HG02884 (cell line): ENCODE measurements at regions not wholly inside any gene's neighbourhood (a gene's known extent, or its start where the extent isn't known, plus 50 kb on each side); places are given as distances from the start of the nearest gene placed in this dataset.

Source experiments
- ATAC-seq: cut with Tn5 transposase; IDR thresholded peaks from one replicate; pipeline ENCODE4 v1.9.1; 2021; ENCODE audit warnings: mild to moderate bottlenecking, moderate library complexity; ENCODE audit not compliant: unreplicated experiment

- no peak for ATAC-seq
Measured at GRCh38 chr6:81822568-81822967, 70.1 kb upstream of the TENT5A start.

- no peak for ATAC-seq
Measured at GRCh38 chr6:81821449-81821848, 69.0 kb upstream of the TENT5A start.

- ATAC-seq = no peak
Measured at GRCh38 chr6:81820980-81821379, 68.5 kb upstream of the TENT5A start.

GRCh38 chr6:81820422-81820821, 67.9 kb upstream of the TENT5A start:
- no peak for ATAC-seq

- no peak for ATAC-seq
Measured at GRCh38 chr6:81819767-81820166, 67.3 kb upstream of the TENT5A start.

GRCh38 chr6:81818901-81819361, 66.5 kb upstream of the TENT5A start:
- no peak for ATAC-seq

- no peak for ATAC-seq
Measured at GRCh38 chr6:81816380-81816779, 63.9 kb upstream of the TENT5A start.

- ATAC-seq = no peak
Measured at GRCh38 chr6:81814370-81815076, 62.0 kb upstream of the TENT5A start.

GRCh38 chr6:81813305-81813704, 60.8 kb upstream of the TENT5A start:
- no peak for ATAC-seq

GRCh38 chr6:81812401-81812800, 59.9 kb upstream of the TENT5A start:
- ATAC-seq = no peak

GRCh38 chr6:81808851-81809570, 56.5 kb upstream of the TENT5A start:
- ATAC-seq = no peak

GRCh38 chr6:81806793-81807565, 54.5 kb upstream of the TENT5A start:
- no peak for ATAC-seq

GRCh38 chr6:81802356-81802755, 49.9 kb upstream of the TENT5A start:
- no peak for ATAC-seq
